NCI-H69 (cell line): ENCODE measurements at regions not wholly inside any gene's neighbourhood (a gene's known extent, or its start where the extent isn't known, plus 50 kb on each side); places are given as distances from the start of the nearest gene placed in this dataset.
A peak's percentile ranks its signal among the peaks of the same experiment; 100 is the strongest.

ENCODE experiments used
- DNase-seq: peaks from one replicate; lab custom pipeline; 2025; lab: John Stamatoyannopoulos, UW

GRCh38 chr14:104291123-104292000, 153.0 kb downstream of the KIF26A start:
- DNase-seq: peak; percentile 84

- peak; percentile 64 for DNase-seq
Measured at GRCh38 chr14:104292084-104292970, 153.9 kb downstream of the KIF26A start.

GRCh38 chr14:104293231-104293841, 154.9 kb downstream of the KIF26A start:
- DNase-seq: no peak

GRCh38 chr14:104293851-104294627, 155.7 kb downstream of the KIF26A start:
- DNase-seq: peak; percentile 69

GRCh38 chr14:104294628-104294982, 156.2 kb downstream of the KIF26A start:
- peak; percentile 17 for DNase-seq

- DNase-seq: no peak
Measured at GRCh38 chr14:104294983-104295680, 156.7 kb downstream of the KIF26A start.

- no peak for DNase-seq
Measured at GRCh38 chr14:104295681-104296387, 157.4 kb downstream of the KIF26A start.

GRCh38 chr14:104296388-104297312, 158.3 kb downstream of the KIF26A start:
- DNase-seq: no peak

GRCh38 chr14:104297313-104297704, 158.9 kb downstream of the KIF26A start:
- DNase-seq: no peak

- no peak for DNase-seq
Measured at GRCh38 chr14:104297721-104298401, 159.5 kb downstream of the KIF26A start.

GRCh38 chr14:104298458-104298857, 160.1 kb downstream of the KIF26A start:
- no peak for DNase-seq

GRCh38 chr14:104299993-104300761, 161.8 kb downstream of the KIF26A start:
- DNase-seq: peak; percentile 65

GRCh38 chr14:104301731-104302460, 163.5 kb downstream of the KIF26A start:
- no peak for DNase-seq

GRCh38 chr14:104302794-104303405, 164.5 kb downstream of the KIF26A start:
- no peak for DNase-seq

GRCh38 chr14:104303705-104304425, 165.5 kb downstream of the KIF26A start:
- no peak for DNase-seq
